ENCODE measurements at regions not wholly inside any gene's neighbourhood (a gene's known extent, or its start where the extent isn't known, plus 50 kb on each side); places are given as distances from the start of the nearest gene placed in this dataset.

- Histone ChIP-seq H3K9me3 (replicated peaks; ENCODE audit: control insufficient read depth, insufficient read depth, low read depth, low read length) (no peaks in the 10 kb centered on the region), H3K27ac (ENCODE audit: extremely low read depth, low read depth, low read length) (no peak overlapping the region), H3K9ac (ENCODE audit: insufficient read depth in 1 of 2, low read depth in 2 of 2, low read length in 2 of 2) (no peak overlapping the region), H3K79me2 (ENCODE audit: control insufficient read depth, insufficient read depth, low read length) (no peaks in the 10 kb centered on the region), H4K20me1 (replicated peaks; ENCODE audit: control insufficient read depth, insufficient read depth, low read length) (no peaks in the 10 kb centered on the region), H3K9me1 (ENCODE audit: control insufficient read depth, insufficient read depth, low read length) (no peaks in the 10 kb centered on the region), H3K36me3 (ENCODE audit: control insufficient read depth, insufficient read depth, low read length) (no peaks in the 10 kb centered on the region), H3K4me1 (replicated peaks in 1 of 2; ENCODE audit: control insufficient read depth in 2 of 2, insufficient read depth in 2 of 2, low read length in 2 of 2) (no peaks in the 10 kb centered on the region), H2AFZ (ENCODE audit: low read depth, low read length) (no peak overlapping the region), H3K27me3 (ENCODE audit: control insufficient read depth in 2 of 2, insufficient read depth in 2 of 2, low read length in 2 of 2) (no peaks in the 10 kb centered on the region), H3K4me3 (no peak overlapping the region), H3K4me2 (ENCODE audit: insufficient read depth, low read length) (no peak overlapping the region)
- intact Hi-C loops (cut with micrococcal nuclease) (no loop called here), in situ Hi-C loops (cut with MboI) (no loop called here)
- ChIA-PET CTCF (ENCODE audit: low intra/inter-chr PET ratio) (no interaction called here), POLR2A (interaction anchor here (1.4 kb wide), 1 partner anchor 11 kb away, joined by 5 read pairs; no protein-coding TSS in a partner anchor)
- no TSS peak for BruUV-seq (replicated peaks)
- no peak for FAIRE-seq
- ATAC-seq = no peak
- DNase-seq (ENCODE audit: extremely low read depth in 1 of 4, low spot score in 3 of 4) = no peak
- WGBS (ENCODE audit: insufficient coverage, low coverage, missing lambda C conversion rate) = 2% methylated on average over 6 of the region's 6 CpGs
- TF ChIP-seq CTCFL (IDR thresholded peaks at IDR 0.05; ENCODE audit: borderline replicate concordance, insufficient read depth, low read depth, low read length, poor library complexity, severe bottlenecking) = no peak
- TF ChIP-seq MCM2 (IDR thresholded peaks at IDR 0.05; ENCODE audit: low read depth) = no peak
- no peak for TF ChIP-seq ZNF12 (CRISPR knock-in tag; IDR thresholded peaks at IDR 0.05)
- TF ChIP-seq MAFG (tag; conservative IDR thresholded peaks at IDR 0.05) = no peak
- TF ChIP-seq ZNF354B (CRISPR knock-in tag; IDR thresholded peaks at IDR 0.05) = no peak
- TF ChIP-seq ZNF551 (CRISPR knock-in tag; IDR thresholded peaks at IDR 0.05) = no peak
- no peak for TF ChIP-seq GATAD2B (IDR thresholded peaks at IDR 0.05; ENCODE audit: borderline replicate concordance)
- TF ChIP-seq ZBTB8A (IDR thresholded peaks at IDR 0.05; ENCODE audit: partially characterized antibody) = no peak
- TF ChIP-seq LARP7 (IDR thresholded peaks at IDR 0.05) = no peak
- TF ChIP-seq ZBTB12 (CRISPR knock-in tag; IDR thresholded peaks at IDR 0.05) = no peak
- no peak for TF ChIP-seq ZNF436 (CRISPR knock-in tag; IDR thresholded peaks at IDR 0.05)
- no peak for TF ChIP-seq IRF2 (CRISPR knock-in tag; IDR thresholded peaks at IDR 0.05)
- no peak for TF ChIP-seq HNRNPL (IDR thresholded peaks at IDR 0.05; ENCODE audit: low read depth, low read length)
- no peak for TF ChIP-seq ELF1 (tag; IDR thresholded peaks at IDR 0.05)
- TF ChIP-seq POLR2AphosphoS2 (IDR thresholded peaks at IDR 0.05; ENCODE audit: low read length) = no peak
- no peak for TF ChIP-seq KLF1 (tag; IDR thresholded peaks at IDR 0.05)
Observed at GRCh38 chr2:8045081-8045614, 636.7 kb upstream of the ID2 start.

All from K562 (cell line).